NCI-H1417 treated with DMSO at 0.1 percent for 48 hours (cell line): ENCODE measurements at regions not wholly inside any gene's neighbourhood (a gene's known extent, or its start where the extent isn't known, plus 50 kb on each side); places are given as distances from the start of the nearest gene placed in this dataset.
"Not testable (repeated sequence)": the region's sequence is repeated elsewhere in the genome, so short reads cannot be mapped to it uniquely, and the experiment has no call there.

Experiments
- DNase-seq: peaks from one replicate; lab custom pipeline; 2025; lab: John Stamatoyannopoulos, UW

DNA sequence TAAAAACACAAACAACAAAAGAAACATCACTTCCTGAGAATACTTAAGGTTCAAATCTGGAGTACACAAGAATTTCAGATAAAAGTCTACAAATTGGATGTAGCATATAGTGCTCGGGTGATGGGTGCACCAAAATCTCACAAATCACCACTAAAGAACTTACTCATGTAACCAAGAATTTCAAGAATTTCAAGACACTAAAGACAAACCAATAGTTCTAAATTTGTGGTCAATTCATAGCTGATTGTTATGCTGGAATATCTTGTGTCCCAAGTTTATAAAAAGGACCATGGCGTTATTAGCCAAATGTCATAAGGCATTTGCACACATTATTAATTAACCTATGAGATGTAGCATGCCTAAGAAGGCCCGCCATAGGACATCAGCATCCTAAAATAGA, 1204.1 kb upstream of the AUTS2 start:
- DNase-seq, result no peak

DNA sequence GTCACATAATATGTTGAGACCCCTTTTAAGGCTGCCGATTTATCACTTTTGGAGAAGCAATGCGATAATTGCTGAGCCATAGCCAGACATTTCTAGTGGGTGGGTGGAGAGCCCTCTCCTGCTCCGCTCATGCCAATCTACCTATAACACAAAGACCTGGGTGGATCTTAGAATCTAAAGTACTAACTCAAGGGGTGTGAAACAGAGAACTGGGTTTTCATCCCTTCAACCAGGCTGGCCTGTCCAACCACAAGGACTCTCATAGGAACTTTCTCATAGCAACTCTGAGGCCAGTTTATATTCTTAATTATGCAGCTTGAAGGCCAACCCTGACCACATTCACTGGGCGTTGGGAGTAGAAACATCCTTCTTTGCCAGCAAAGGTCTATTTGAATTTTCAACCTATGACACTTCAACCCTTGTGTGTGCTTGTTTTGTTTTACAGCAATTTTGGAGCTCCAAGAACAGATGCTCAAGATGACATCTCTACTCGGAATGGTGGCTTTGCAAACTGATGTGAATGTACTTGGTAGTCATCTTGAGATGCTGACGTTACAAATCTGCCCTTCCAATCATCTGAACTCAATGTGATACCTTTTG, 1198.2 kb upstream of the AUTS2 start:
- DNase-seq, result no peak

DNA sequence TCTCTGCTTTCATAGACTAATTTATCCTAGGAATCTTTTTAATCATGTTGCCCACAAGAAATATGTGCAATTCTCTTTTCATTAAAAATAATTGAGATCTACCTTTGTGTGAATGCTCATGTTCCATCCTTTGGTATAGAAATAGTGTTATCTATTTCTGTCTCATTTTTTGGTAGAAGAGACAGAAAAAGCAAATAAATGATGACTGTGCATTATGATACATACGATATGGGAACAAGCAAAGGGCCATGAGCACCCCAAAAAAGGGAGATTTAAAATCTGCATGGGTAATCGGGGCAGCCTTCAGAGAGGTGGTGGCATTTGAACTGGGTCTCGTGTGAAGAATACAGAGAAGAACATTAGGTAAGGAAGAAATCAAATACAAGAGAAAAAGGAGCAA, 1197.5 kb upstream of the AUTS2 start:
- DNase-seq, result no peak

- DNase-seq, result no peak
These were observed 1197.0 kb upstream of the AUTS2 start for GRCh38 chr7:68401313-68401712.

DNA sequence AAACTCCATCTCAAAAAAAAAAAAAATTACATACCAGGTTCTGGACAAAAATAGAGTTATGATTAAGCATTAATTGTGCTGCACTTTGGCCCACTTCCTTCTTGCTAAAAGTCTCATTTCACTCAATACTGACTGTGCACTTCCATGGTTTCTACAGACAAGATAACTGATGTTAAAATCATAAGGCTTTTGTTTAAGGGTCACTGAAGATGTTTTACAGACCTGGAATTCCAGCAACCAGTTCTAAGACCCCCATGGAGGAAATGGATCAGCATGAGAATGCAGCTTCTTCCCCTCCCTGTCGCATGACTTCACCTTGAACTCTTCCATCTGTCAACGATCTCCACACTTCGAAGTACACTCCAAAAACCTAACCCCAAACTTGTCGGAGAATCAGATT, 1191.8 kb upstream of the AUTS2 start:
- DNase-seq, result no peak

GRCh38 chr7:68407460-68407859, 1190.8 kb upstream of the AUTS2 start:
- DNase-seq, result no peak

GRCh38 chr7:68408873-68409272, 1189.4 kb upstream of the AUTS2 start:
- no peak for DNase-seq

DNA sequence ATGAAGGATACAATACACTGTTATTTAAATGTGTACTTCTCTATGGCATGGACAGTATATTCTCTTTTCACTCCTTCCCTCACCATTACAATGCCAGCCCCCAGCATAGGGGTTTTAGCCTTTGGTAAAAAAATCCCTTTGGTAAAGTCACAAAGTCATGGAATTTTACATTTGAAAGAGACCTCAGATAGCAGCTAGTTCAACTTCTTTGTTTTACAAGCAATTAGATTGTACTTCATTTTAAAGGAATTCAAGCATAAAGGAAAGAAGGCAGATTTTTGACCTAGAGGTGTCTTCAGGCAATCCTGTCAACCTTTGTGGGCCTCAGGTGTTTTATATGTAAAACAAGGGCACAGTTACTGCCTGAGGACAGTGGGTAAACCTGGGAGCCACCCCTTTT, 1188.4 kb upstream of the AUTS2 start:
- no peak for DNase-seq

GRCh38 chr7:68410693-68411092, 1187.6 kb upstream of the AUTS2 start:
- DNase-seq, result not testable (repeated sequence)

- DNase-seq, result no peak
These were observed 1186.5 kb upstream of the AUTS2 start for GRCh38 chr7:68411742-68412141.

DNA sequence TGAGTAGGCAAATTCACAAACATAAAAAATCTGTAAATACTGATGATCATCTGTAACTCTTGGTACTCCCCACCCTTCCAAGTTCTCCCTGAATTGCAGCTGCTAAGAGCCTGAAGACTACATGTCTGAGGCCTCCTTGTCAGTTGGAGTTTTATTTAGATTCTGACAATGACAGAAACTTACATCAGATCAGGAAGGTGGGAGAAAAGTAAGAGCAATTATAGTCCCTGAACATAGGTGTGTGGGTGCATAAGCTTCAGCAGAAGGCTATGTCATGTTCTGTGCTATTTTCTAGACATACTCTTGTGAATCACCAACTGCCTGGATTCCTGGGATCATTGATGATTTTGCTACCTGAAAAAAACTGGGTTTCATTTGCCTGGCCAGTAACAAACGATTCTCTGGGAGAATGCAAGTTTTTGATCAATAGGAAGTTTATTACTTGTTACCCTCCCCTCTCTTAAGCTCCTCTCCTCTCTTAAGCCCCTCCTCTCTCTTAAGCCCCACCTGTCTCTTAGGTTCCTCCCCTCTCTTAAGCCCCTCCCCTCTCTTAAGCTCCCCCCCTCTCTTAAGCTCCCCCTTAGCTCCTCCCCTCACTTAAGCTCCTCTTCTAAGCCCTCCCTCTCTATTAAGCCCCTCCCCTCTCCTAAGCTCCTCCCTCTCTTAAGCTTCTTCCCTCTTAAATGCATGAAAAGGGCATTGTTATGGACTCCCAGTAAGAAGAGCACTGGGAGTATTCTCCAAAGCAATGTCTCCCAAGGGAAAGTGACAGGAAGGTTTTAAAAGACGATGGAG, 1183.4 kb upstream of the AUTS2 start:
- no peak for DNase-seq

DNA sequence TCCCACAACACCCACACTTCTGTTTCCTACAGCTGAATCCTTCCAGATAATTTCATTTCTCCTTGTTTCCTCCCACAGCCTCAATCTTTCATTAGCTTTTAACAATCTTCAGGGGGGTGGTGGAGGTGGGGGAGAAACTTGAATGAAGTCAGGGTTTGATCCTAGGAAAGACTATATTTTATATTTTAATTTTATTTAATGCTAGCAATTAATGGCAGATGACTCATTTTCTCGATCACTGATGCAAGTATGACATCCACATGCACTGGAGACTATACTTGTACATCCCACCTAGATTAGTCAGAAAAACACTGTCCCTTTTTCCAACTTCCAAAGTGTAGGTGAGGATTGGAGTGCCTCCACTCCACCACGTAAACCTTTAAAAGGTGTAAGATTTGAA, 1181.3 kb upstream of the AUTS2 start:
- DNase-seq, result no peak

DNA sequence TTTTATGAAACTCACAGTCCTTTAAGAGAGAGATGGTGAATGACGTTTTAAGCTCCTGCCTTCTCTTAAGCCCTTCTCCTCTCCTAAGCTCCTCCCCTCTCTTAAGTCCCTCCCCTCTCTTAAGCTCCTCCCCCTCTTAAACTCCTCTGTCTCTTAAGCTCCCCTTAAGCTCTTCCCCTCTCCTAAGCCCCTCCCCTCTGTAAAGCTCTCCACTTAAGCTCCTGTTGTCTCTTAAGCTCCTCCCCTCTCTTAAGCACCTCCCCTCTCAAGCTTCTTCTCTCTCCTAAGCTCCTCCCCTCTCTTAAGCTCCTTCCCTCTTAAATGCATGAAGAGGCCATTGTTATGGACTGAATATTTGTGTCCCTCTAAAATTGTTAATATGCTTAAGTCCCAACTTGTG, 1180.6 kb upstream of the AUTS2 start:
- no peak for DNase-seq

DNA sequence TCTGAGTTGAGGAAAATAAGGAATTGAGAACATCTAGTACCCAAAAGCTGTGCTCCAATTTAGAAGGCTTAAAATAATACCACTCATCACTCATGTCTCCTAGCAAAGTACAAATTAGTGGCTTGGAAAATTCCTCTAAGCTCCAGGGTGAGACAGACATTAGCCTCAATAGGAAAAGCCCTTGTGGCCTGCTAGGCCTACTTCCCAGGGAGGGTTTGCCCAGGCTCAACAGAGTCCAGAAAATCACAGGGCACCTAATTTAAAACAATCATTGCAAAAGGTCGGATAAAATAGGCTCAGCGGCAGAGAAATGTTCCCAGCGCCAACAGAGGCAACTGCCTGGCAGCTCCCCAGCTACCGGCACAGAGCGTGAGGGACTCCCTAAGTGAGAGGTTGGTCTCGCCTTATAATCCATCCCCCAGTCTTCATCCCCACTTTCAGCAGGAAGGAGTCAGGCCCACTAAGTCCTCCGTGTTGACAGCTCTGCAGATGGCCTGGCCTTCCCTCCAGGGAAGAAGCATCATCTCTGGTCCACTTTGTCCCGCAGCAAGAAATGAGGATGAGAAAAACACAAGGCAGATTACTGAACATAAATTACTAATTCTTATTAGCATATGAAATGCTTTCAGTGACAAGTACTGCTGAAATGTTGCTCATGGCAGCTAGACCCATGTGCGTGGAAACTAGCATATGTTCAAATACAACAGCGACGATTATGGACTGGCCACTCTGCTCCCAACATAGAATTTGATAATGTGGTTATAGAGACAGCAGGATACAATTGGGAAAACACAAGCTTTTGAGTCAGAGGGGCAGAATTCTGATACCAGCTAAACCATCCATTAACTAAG, 1177.7 kb upstream of the AUTS2 start:
- no peak for DNase-seq

DNA sequence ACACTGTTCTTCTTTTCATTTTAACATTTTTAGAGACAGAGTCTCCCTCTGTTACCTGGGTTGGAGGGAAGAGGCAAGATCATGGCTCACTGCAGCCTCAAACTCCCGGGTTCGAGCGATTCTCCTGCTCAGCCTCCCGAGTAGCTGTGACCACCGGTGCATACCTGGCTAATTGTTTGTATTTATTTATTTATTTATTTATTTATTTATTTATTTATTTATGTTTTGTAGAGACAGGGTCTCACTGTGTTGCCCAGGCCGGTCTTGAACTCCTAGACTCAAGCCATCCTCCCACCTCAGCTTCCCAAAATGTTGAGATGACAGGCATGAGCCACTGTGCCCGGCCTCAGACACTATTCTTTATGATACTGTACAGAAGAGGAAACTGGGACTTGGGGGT, 1176.6 kb upstream of the AUTS2 start:
- DNase-seq, result no peak

DNA sequence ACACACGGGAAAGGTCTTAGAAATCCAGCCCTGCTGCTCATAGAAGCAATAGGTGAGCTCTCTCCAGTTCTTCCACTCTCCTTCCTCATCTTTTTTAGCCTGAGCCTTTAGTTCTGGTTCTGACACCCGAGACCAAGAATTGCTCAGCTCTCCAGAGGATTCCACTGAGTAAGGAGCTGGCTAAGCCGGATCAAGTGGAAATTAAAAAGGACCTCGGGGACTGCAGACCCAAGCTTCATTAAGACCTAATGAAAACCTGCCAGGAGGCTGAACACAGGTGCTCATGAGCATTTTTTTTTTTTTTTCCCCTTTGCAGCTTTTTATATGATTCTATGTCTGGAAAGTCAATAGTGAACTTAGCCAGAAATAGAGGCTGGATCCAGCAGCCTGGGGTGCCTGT, 1176.0 kb upstream of the AUTS2 start:
- no peak for DNase-seq

DNA sequence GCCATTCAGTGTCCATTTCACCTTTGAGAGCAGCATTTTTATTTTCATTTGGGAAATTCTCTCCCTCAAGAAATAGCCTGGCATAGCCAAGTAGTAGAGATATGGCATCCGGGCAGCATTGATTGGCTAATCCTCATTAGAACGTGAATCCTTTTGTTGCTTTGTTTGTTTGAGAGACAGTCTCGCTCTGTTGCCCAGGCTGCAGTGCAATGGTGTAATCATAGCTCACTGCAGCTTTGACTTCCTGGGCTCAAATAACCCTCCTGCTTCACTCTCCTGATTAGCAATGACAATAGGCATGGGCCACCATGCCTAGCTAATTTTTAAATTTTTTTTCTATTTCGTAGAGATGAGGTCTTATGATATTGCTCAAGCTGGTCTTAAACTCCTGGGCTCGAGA, 1174.9 kb upstream of the AUTS2 start:
- DNase-seq, result no peak

DNA sequence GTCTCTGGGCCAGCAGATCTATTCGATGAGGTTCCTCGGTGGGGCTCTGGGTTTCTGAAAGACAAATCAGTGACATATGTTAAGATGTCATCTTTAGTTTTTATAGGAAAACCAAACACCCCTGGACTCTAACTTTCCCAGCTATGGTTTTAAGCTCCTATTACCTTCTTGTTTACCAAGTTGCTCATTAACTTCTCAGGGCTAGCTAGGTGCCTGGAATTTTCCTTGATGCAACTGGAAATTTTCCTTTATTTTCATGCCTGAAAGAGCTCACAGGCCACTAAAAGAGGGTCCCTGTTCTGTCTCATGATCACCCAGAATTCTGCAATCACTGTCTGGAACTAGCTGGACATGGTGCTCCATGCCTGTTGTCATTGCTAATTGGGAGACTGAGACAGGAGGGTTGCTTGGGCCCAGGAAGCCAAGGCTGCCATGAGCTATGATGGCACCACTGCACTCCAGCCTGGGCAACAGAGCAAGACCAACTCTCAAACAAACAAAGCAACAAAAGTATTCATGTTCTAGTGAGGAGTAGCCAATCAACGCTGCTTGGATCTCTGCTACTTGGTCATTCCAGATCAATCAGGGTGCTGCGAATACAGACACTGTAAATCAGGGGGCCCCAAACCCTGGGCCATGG, 1173.5 kb upstream of the AUTS2 start:
- no peak for DNase-seq

DNA sequence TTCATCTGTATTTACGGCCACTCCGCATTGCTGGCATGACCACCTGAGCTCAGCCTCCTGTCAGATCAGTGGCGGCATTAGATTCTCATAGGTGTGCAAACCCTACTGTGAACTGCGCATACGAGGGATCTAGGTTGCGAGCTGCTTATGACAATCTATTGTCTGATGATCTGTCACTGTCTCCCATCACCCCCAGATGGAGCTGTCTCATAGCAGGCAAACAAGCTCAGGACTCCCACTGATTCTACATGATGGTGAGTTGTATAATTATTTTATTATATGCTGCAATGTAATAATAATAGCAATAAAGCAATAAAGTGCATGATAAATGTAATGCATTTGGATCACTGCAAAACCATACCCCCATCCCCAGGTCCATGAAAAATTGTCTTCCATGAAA, 1172.9 kb upstream of the AUTS2 start:
- no peak for DNase-seq

GRCh38 chr7:68429411-68430117, 1168.7 kb upstream of the AUTS2 start:
- DNase-seq, result no peak

DNA sequence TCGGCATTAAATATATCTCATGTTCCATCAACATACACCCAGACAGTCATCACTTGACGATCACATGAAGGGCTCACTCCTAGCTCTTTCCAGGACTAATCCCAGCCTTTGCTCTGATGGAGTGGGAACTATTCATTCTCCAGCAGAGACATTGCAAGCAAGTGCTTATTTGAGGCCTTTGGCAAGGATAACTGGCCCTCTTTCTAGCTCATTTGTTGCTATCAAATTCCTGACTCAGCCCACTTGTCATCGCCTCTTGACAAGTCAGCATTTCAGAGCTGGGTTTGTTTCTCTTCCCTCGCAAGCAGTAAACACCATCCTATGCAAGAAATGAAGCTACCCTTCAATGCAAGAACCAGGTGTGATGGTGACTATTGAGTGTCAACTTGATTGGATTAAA, 1165.7 kb upstream of the AUTS2 start:
- no peak for DNase-seq
